Embryonic facial prominence (tissue), 1 donor: ENCODE measurements at regions not wholly inside any gene's neighbourhood (a gene's known extent, or its start where the extent isn't known, plus 50 kb on each side); places are given as distances from the start of the nearest gene placed in this dataset.

Source experiments
- DNase-seq: peaks from one replicate; pipeline ENCODE4 v3.0.0-alpha.2; 2016; ENCODE audit errors: extremely low spot score

- DNase-seq: no peak
These were observed 79.1 kb downstream of the TRIB2 start for GRCh38 chr2:12795851-12796250.

- no peak for DNase-seq
These were observed 79.9 kb downstream of the TRIB2 start for GRCh38 chr2:12796657-12797056.

GRCh38 chr2:12797815-12798214 lies 81.1 kb downstream of the TRIB2 start:
- DNase-seq: no peak

- DNase-seq: no peak
These were observed 86.9 kb downstream of the TRIB2 start for GRCh38 chr2:12803607-12804006.

GRCh38 chr2:12804091-12804856 lies 87.5 kb downstream of the TRIB2 start:
- no peak for DNase-seq

- DNase-seq: no peak
These were observed 88.3 kb downstream of the TRIB2 start for GRCh38 chr2:12805033-12805432.

GRCh38 chr2:12806549-12807242 lies 90.0 kb downstream of the TRIB2 start:
- no peak for DNase-seq

GRCh38 chr2:12807907-12808810 lies 91.4 kb downstream of the TRIB2 start:
- DNase-seq: no peak

- no peak for DNase-seq
These were observed 92.8 kb downstream of the TRIB2 start for GRCh38 chr2:12809526-12809925.

GRCh38 chr2:12811916-12812315 lies 95.2 kb downstream of the TRIB2 start:
- DNase-seq: no peak

GRCh38 chr2:12813166-12813565 lies 96.4 kb downstream of the TRIB2 start:
- DNase-seq: no peak

- no peak for DNase-seq
These were observed 99.9 kb downstream of the TRIB2 start for GRCh38 chr2:12816379-12817306.

- DNase-seq: no peak
These were observed 101.1 kb downstream of the TRIB2 start for GRCh38 chr2:12817870-12818269.

GRCh38 chr2:12818416-12819102 lies 101.8 kb downstream of the TRIB2 start:
- DNase-seq: no peak

GRCh38 chr2:12819103-12819475 lies 102.4 kb downstream of the TRIB2 start:
- no peak for DNase-seq

- DNase-seq: no peak
These were observed 103.0 kb downstream of the TRIB2 start for GRCh38 chr2:12819721-12820120.

- DNase-seq: no peak
These were observed 104.9 kb downstream of the TRIB2 start for GRCh38 chr2:12821656-12822055.

GRCh38 chr2:12824351-12824777 lies 107.6 kb downstream of the TRIB2 start:
- no peak for DNase-seq

GRCh38 chr2:12824778-12825379 lies 108.1 kb downstream of the TRIB2 start:
- no peak for DNase-seq

GRCh38 chr2:12826781-12827180 lies 110.0 kb downstream of the TRIB2 start:
- no peak for DNase-seq
